ENCODE measurements at regions not wholly inside any gene's neighbourhood (a gene's known extent, or its start where the extent isn't known, plus 50 kb on each side); places are given as distances from the start of the nearest gene placed in this dataset.

DNA sequence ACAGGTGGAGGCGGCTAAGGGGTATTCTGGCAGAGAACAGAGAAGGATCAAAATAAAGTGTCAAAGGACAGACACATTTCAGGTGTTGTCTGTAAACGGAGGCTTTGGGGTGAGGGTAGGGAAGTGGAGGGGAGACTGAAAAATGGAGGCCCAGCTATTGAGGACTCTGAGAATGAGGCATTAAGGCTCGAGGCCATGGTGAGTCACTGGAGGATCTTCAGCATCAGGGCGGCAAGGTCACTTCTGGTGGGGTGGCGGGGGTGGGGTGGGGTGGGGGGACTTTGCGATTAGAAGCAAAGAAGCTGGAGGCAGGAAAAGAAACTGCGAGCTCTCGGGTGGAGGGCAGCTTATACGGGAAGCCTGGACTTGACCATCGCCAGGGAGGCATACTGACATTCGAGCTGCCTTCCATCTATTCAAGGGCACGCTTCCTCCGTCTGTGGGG is 58.4 kb upstream of the PCGF5 start:
- TF ChIP-seq, protein P1, sequence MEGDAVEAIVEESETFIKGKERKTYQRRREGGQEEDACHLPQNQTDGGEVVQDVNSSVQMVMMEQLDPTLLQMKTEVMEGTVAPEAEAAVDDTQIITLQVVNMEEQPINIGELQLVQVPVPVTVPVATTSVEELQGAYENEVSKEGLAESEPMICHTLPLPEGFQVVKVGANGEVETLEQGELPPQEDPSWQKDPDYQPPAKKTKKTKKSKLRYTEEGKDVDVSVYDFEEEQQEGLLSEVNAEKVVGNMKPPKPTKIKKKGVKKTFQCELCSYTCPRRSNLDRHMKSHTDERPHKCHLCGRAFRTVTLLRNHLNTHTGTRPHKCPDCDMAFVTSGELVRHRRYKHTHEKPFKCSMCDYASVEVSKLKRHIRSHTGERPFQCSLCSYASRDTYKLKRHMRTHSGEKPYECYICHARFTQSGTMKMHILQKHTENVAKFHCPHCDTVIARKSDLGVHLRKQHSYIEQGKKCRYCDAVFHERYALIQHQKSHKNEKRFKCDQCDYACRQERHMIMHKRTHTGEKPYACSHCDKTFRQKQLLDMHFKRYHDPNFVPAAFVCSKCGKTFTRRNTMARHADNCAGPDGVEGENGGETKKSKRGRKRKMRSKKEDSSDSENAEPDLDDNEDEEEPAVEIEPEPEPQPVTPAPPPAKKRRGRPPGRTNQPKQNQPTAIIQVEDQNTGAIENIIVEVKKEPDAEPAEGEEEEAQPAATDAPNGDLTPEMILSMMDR (IDR thresholded peaks at IDR 0.05): no peak
- TF ChIP-seq POLR2A (IDR thresholded peaks at IDR 0.05): no peak

Measured in body of pancreas (tissue), 4 donors.